AG04450 (cell line): ENCODE measurements at regions not wholly inside any gene's neighbourhood (a gene's known extent, or its start where the extent isn't known, plus 50 kb on each side); places are given as distances from the start of the nearest gene placed in this dataset.
"Not testable (repeated sequence)": the region's sequence is repeated elsewhere in the genome, so short reads cannot be mapped to it uniquely, and the experiment has no call there.

Experiments used
- CTCF ChIA-PET: fragments of 300-600, 350-600 bp; formaldehyde crosslinking; extraction: SDS; loops from one replicate; lab custom pipeline; 2022; ENCODE audit warnings: antibody characterized with exemption, inconsistent platforms; lab: Charles Lee
- POLR2A ChIA-PET: fragments of 350-600 bp; formaldehyde crosslinking; extraction: SDS; loops from one replicate; lab custom pipeline; 2021; ENCODE audit warnings: antibody characterized with exemption, inconsistent platforms; lab: Yijun Ruan, JAX
- DNase-seq: peaks from one replicate; pipeline ENCODE4 v3.0.0-alpha.2; 2011; ENCODE audit warnings: low read depth, low spot score
- H3K27ac ChIP-seq: one replicate; pipeline ENCODE4 v1.5.1; 2012; ENCODE audit warnings: low read depth, low read length, control low read depth
- H3K27me3 ChIP-seq: one replicate; pipeline ENCODE4 v1.6.0; 2012; ENCODE audit warnings: low read length; ENCODE audit not compliant: control insufficient read depth, insufficient read depth
- H3K4me3 ChIP-seq: 2 replicates; pipeline ENCODE4 v1.5.1; 2011; ENCODE audit warnings: mild to moderate bottlenecking, low read depth, low read length, control low read depth
- H3K9me3 ChIP-seq: 2 replicates; pipeline ENCODE4 v1.5.1; 2012; ENCODE audit warnings: low read length; ENCODE audit not compliant: control insufficient read depth, insufficient read depth
- TF ChIP-seq, protein P1 (sequence below): IDR thresholded peaks from 2 replicates; pipeline ENCODE4 v1.5.1; 2011; ENCODE audit warnings: low read depth, low read length, control low read depth, inconsistent platforms

GRCh38 chr9:97124256-97124655 is 85.3 kb upstream of the CTSV start:
- Histone ChIP-seq H3K9me3 (peaks cover 4% of the 10 kb centered on the region; the same call in 1 of the 2 replicates), H3K27me3 (no peaks in the 10 kb centered on the region), H3K4me3 (no peak overlapping the region), H3K27ac (no peak overlapping the region)
- CTCF ChIA-PET: no interaction called here
- TF ChIP-seq, protein P1, sequence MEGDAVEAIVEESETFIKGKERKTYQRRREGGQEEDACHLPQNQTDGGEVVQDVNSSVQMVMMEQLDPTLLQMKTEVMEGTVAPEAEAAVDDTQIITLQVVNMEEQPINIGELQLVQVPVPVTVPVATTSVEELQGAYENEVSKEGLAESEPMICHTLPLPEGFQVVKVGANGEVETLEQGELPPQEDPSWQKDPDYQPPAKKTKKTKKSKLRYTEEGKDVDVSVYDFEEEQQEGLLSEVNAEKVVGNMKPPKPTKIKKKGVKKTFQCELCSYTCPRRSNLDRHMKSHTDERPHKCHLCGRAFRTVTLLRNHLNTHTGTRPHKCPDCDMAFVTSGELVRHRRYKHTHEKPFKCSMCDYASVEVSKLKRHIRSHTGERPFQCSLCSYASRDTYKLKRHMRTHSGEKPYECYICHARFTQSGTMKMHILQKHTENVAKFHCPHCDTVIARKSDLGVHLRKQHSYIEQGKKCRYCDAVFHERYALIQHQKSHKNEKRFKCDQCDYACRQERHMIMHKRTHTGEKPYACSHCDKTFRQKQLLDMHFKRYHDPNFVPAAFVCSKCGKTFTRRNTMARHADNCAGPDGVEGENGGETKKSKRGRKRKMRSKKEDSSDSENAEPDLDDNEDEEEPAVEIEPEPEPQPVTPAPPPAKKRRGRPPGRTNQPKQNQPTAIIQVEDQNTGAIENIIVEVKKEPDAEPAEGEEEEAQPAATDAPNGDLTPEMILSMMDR: no peak
- POLR2A ChIA-PET: no interaction called here
- no peak for DNase-seq

- POLR2A ChIA-PET: no interaction called here
- DNase-seq: no peak
- Histone ChIP-seq H3K9me3 (no peaks in the 10 kb centered on the region), H3K27me3 (no peaks in the 10 kb centered on the region), H3K27ac (no peak overlapping the region), H3K4me3 (no peak overlapping the region)
- TF ChIP-seq, protein P1: no peak
- CTCF ChIA-PET: interaction anchor here (0.9 kb wide), 1 partner anchor 253 kb away, joined by 3 read pairs; no protein-coding TSS in a partner anchor
Measured at GRCh38 chr9:97110696-97111095, 71.8 kb upstream of the CTSV start.

GRCh38 chr9:97109194-97109811 is 70.4 kb upstream of the CTSV start:
- ChIA-PET POLR2A (no interaction called here), CTCF (interaction anchor here (0.6 kb wide), 1 partner anchor 252 kb away, joined by 3 read pairs; no protein-coding TSS in a partner anchor)
- TF ChIP-seq, protein P1: peak; percentile 48
- H3K9me3 ChIP-seq: no peaks in the 10 kb centered on the region
- H3K27ac ChIP-seq: no peak overlapping the region
- H3K4me3 ChIP-seq: no peak overlapping the region
- no peak for DNase-seq
- H3K27me3 ChIP-seq: no peaks in the 10 kb centered on the region

GRCh38 chr9:97105220-97105619 is 66.3 kb upstream of the CTSV start:
- H3K27me3 ChIP-seq, H3K27ac ChIP-seq, DNase-seq, POLR2A ChIA-PET, H3K4me3 ChIP-seq, H3K9me3 ChIP-seq: not testable (repeated sequence)
- CTCF ChIA-PET: interaction anchor here (1.9 kb wide), 1 partner anchor 248 kb away, joined by 4 read pairs; no protein-coding TSS in a partner anchor

DNA sequence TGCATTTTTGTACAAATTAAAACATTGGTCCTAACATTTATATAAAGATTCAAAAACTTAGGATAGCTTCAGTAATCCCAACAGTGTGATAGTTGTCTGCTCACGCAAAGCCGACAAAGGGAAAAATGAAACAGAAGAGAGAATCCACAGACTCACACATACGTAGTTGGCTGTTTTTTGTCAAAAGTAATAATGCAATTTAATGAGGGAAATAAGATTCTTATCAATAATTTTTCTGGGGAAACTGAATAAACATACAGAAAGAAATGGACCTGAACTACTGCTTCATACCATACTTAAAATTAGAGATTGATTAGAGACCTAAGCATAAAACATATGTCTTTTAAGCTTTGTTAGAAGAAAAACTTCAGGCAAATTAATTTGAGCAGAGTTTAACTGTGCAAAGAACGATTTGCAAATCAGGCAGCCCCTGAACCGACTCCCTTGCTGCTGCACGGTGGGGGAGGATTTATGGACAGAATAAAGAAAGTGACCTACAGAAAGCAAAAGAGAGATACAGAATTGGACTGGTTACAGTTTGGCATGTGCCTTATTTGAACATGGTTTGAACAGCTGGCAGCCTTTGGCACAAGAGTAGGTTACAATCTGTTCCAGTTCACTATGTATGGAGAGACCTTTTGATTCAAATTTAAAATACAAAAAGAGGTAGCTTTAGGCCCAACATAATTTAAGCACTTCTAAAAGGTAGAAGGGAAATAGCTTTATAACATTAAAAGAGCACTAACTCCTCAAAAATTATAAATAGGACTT is 64.9 kb upstream of the CTSV start:
- CTCF ChIA-PET, H3K27me3 ChIP-seq, POLR2A ChIA-PET: not testable (repeated sequence)

DNA sequence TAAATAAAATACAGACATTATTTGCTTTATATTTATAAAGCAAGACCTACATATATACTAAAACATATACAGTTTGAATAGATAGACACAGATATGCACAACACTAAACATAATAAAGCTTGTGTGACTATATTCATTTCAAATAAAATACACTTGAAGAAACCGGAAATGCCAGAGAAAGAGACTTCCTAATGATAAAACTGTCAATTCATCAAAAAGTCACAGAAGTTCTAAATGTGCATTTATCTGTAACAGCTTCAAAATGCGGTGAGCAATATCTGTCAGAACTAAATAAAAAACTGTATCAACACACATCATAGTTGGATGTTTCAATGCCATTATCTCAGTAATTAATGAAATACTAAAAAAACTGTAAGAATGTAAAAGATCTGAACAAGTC is 60.6 kb upstream of the CTSV start:
- POLR2A ChIA-PET, CTCF ChIA-PET, DNase-seq, H3K27me3 ChIP-seq, H3K4me3 ChIP-seq, H3K27ac ChIP-seq, H3K9me3 ChIP-seq: not testable (repeated sequence)

More for the DNA sequence above, 64.9 kb upstream of the CTSV start:
- not testable (repeated sequence) for H3K4me3 ChIP-seq, H3K27ac ChIP-seq, DNase-seq, H3K9me3 ChIP-seq
